Hepatic stellate cell (primary cell): ENCODE measurements at regions not wholly inside any gene's neighbourhood (a gene's known extent, or its start where the extent isn't known, plus 50 kb on each side); places are given as distances from the start of the nearest gene placed in this dataset.
A peak's percentile ranks its signal among the peaks of the same experiment; 100 is the strongest.
"Not testable (repeated sequence)": the region's sequence is repeated elsewhere in the genome, so short reads cannot be mapped to it uniquely, and the experiment has no call there.

ENCODE experiments used
- DNase-seq: peaks from one replicate; pipeline ENCODE4 v3.0.0; 2011; ENCODE audit warnings: low spot score

DNA sequence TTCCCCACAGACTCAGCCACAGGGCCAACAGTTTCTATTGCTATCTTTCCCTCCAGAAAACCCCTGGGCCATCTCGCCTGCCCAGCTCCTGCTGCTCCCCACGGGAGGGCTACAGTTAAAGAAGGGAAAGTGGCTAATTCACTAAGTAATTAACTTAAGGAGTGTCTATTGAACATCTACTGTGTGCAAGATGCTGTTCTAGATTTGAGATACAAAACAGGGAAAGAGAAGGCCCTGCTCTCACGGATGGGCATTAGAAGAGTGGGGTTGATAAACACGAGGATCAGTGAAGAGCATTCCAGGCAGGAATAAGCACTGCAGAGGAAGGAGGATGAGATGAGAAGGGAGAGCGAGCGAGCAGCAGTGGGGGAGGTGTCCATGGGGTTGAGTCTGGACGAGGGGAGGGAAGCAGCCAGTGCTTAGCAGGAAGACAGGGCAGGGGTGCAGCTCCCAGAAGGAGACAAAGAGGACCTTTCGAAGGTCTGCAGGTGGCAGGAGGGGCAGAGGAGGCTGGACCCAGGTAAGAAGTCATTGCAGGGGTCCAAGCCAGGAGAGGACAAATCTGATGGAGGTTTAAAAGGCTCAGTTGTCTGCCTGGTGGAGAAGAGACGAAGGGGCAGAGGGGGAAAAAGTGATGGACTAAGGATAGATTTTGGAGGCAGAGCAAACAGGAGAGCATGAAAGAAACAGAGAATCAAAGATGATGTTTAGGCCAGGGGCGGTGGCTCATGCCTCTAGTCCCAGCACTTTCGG is 64.7 kb downstream of the KLF15 start:
- peak; percentile 1 for DNase-seq

DNA sequence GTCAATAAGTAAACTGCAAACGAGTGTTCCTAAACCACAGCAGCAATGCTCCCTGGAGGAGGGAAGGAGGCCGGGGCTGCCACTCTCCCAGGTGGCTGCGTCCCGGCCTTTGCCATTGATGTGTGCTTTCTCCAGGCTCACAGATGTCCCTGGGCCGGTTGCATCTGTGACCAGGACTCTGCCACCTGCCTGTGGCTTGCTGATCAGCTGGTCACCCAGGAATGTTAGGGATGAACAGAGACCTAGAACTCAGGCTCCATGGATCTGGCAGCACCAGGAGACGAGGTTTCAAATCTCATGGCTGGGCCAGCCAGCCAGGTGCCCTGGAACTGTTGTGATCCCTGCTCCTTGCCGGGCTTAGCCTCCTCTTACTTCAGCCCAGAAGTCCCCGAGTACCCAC is 65.7 kb downstream of the KLF15 start:
- no peak for DNase-seq

GRCh38 chr3:126291061-126291460 is 66.1 kb downstream of the KLF15 start:
- DNase-seq = no peak

DNA sequence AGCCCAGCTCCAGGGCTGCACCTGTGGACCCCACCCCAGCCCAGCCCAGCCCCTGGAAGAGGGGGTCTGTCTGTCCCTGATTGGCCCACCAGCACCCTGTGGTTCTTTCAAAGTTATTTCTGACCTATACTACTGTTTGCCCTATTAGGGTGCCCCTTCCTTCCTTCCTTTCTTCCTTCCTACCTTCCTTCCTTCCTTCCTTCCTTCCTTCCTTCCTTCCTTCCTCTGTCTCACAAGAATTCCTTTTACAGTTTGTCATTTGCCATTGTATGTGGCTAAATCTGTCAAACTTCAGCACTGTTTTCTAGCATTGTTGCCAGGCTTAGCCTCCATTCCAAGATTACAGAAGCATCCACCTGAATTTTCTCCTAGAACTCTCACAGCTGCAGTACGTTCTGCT is 66.9 kb downstream of the KLF15 start:
- DNase-seq = no peak

DNA sequence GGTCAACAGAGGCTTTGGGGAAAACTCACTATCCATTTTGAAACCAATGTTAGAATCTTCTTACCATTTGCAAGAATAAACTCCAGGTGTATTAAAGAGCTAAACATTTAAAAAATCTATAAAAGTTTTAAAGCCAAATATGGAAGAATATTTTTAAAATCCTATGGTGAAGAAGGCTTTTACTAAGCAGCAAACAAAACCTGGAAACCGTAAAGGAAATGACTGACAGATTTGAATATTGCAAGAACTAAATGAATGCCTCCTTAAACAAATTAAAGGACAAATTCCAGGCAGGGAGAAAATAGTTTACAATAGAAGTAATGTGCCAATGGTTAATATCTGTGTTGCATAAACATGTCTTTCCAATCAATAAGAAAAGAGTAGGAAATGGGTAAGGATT is 68.1 kb downstream of the KLF15 start:
- DNase-seq = no peak

- no peak for DNase-seq
These were observed 68.9 kb downstream of the KLF15 start for GRCh38 chr3:126288314-126288713.

GRCh38 chr3:126287536-126288241 is 69.5 kb downstream of the KLF15 start:
- DNase-seq = peak; percentile 72

- no peak for DNase-seq
These were observed 70.1 kb downstream of the KLF15 start for GRCh38 chr3:126287171-126287535.

GRCh38 chr3:126285369-126285768 is 71.8 kb downstream of the KLF15 start:
- DNase-seq = no peak

GRCh38 chr3:126284258-126284904 is 72.8 kb downstream of the KLF15 start:
- DNase-seq = no peak

GRCh38 chr3:126283651-126284050 is 73.6 kb downstream of the KLF15 start:
- not testable (repeated sequence) for DNase-seq

DNA sequence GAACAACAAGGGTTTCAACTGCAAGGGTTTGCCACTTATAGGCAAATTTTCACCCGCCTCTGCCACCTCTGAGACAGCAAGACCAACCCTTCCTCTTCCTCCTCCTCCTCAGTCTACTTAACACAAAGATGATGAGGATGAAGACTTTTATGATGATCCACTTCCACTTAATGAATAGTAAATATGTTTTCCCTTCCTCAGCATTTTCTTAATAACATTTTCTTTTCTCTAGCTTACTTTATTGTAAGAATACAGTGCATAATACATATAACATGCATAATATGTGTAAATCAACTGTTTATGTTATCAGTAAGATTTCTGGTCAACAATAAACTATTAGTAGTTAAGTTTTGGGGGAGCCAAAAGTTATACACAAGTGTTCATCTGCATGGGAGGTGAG is 77.4 kb downstream of the KLF15 start:
- DNase-seq = no peak

DNA sequence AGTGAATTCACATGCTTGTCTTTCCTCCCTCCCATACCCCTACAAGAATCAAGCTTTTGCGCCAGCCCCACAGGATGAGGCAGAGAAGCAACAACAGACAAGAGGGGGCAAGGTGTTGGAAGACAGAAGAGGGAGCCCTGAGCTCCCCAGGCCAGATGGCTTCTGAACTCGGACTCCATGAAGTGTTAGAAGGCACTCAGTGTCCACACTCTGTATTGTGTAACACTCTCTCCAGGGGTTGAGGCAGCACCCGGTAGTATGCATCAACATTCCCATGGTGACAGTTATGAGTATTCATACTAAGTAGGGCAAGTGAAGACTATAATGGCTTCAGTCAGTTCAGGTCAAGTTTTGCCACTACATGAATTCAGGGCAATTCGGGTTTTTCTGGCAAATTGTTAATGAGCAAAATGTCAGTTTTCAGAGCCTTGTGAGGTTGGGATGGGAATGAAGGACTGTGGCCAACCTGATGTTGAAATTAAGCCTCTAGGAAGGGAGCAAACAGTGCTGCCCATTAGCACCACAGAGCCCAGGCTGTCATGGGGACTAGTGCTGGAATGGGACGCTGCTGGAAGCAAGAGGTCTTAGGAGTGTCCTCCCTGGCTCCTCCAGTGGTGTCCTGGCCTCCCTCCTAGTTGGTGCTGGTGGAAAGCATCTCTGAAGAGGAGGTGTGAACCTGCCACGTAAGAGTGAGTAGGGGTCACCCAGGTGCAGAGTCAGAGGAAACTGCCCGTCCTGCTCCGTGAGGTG is 79.4 kb downstream of the KLF15 start:
- DNase-seq = no peak

- DNase-seq = no peak
These were observed 81.6 kb downstream of the KLF15 start for GRCh38 chr3:126275620-126275904.

DNA sequence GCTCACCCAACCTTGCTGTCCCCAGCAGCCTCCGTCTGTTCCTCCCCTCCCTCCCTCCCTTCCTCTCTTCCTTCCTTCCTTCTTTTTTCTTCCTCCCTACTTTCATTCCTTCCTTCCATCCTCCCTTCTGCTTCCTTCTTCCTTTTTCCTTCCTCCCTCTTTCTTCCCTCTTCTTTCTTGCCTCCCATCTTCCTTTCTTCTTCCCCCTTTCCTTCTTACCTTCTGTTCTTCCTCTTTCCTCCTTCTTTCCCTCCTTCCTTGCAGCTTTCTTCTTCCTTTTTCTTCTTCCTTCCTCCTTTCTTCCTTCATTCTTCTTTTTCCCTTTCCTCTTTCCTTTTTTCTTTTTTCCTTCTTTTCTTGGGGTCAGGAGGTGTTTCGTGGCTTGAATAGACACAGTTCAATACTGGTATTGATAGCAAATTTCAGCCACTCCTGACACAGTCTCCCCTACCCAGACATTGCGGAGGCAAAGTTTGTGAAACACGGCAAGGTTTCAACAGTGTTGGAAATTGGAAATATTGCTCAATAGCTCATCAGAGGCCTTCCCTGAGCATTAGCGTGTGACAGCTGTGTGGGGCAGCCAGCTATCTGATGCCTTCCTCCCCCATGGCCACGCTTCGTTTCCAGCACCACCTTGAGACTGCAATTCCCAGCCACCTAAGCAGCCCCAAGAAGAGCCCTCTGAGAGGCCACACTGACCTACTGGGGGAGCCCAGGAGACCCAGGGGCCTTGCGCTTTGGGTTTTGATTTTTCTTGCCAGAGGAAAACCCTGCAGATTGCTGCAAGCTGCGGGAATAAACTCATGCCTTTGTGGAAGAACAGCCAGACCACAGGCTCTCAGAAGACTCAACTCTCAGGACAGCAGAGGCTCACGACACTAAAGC is 82.2 kb downstream of the KLF15 start:
- DNase-seq = no peak

GRCh38 chr3:126270145-126270811 is 86.9 kb downstream of the KLF15 start:
- DNase-seq = no peak

GRCh38 chr3:126269354-126269753 is 87.9 kb downstream of the KLF15 start:
- DNase-seq = no peak

GRCh38 chr3:126268866-126269265 is 88.3 kb downstream of the KLF15 start:
- DNase-seq = no peak

DNA sequence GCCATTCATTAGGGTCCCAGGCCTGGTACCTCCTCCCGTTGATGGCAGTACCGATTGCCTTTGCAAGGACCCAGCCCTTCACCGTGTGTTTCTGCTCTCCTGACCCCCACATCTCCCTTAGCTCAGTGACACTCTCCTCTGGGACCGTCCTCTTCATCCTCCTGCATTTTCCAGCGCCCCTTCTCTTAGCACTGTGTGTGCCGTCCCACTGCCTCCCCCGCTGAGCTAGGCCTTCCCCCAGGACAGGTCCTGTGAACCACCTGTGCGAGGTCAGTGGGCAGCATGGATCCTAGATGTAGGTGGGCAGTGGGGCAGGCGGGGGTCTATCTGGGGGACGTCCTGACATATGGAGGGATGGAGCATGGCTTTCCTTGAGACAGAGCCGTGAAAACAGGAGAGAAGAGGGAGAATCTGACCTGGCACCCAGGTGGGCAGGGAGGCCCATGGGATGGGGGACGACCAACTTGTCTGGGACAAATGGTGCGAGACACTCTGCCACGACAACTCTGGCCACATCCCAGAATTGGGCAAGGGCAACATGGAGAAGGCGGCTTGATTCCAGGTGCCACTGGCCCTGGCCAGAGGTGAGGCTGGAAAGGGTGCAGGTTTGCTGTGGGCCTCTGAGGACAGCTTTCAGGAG is 87.7 kb upstream of the ALDH1L1 start:
- no peak for DNase-seq

GRCh38 chr3:126267169-126267975 is 87.0 kb upstream of the ALDH1L1 start:
- DNase-seq = peak; percentile 90
